Left forelimb (tissue), 1 donor: ENCODE measurements at regions not wholly inside any gene's neighbourhood (a gene's known extent, or its start where the extent isn't known, plus 50 kb on each side); places are given as distances from the start of the nearest gene placed in this dataset.
"Not testable (repeated sequence)": the region's sequence is repeated elsewhere in the genome, so short reads cannot be mapped to it uniquely, and the experiment has no call there.

ENCODE experiments used
- DNase-seq: peaks from one replicate; pipeline ENCODE4 v3.0.0-alpha.2; 2018; ENCODE audit warnings: low spot score

GRCh38 chr1:234862944-234863515, 253.1 kb upstream of the IRF2BP2 start:
- peak; percentile 84 for DNase-seq

GRCh38 chr1:234862360-234862943, 252.5 kb upstream of the IRF2BP2 start:
- no peak for DNase-seq

- no peak for DNase-seq
Observed at GRCh38 chr1:234861761-234862160, 251.8 kb upstream of the IRF2BP2 start.

- no peak for DNase-seq
Observed at GRCh38 chr1:234861024-234861620, 251.1 kb upstream of the IRF2BP2 start.

- DNase-seq = no peak
Observed at GRCh38 chr1:234858722-234859121, 248.7 kb upstream of the IRF2BP2 start.

- no peak for DNase-seq
Observed at GRCh38 chr1:234856845-234857245, 246.9 kb upstream of the IRF2BP2 start.

- no peak for DNase-seq
Observed at GRCh38 chr1:234855851-234856250, 245.9 kb upstream of the IRF2BP2 start.

- no peak for DNase-seq
Observed at GRCh38 chr1:234854645-234855039, 244.7 kb upstream of the IRF2BP2 start.

- no peak for DNase-seq
Observed at GRCh38 chr1:234853906-234854644, 244.1 kb upstream of the IRF2BP2 start.

- DNase-seq = no peak
Observed at GRCh38 chr1:234852659-234853058, 242.7 kb upstream of the IRF2BP2 start.

GRCh38 chr1:234851450-234852438, 241.8 kb upstream of the IRF2BP2 start:
- DNase-seq = no peak

- DNase-seq = no peak
Observed at GRCh38 chr1:234849832-234850231, 239.9 kb upstream of the IRF2BP2 start.

- no peak for DNase-seq
Observed at GRCh38 chr1:234848972-234849649, 239.1 kb upstream of the IRF2BP2 start.

- not testable (repeated sequence) for DNase-seq
Observed at GRCh38 chr1:234846813-234847212, 236.8 kb upstream of the IRF2BP2 start.

- no peak for DNase-seq
Observed at GRCh38 chr1:234845836-234846235, 235.9 kb upstream of the IRF2BP2 start.

GRCh38 chr1:234845097-234845660, 235.2 kb upstream of the IRF2BP2 start:
- no peak for DNase-seq

- no peak for DNase-seq
Observed at GRCh38 chr1:234844479-234845031, 234.6 kb upstream of the IRF2BP2 start.

GRCh38 chr1:234843946-234844345, 234.0 kb upstream of the IRF2BP2 start:
- DNase-seq = no peak

GRCh38 chr1:234842726-234843641, 233.0 kb upstream of the IRF2BP2 start:
- DNase-seq = no peak
